ENCODE measurements at regions not wholly inside any gene's neighbourhood (a gene's known extent, or its start where the extent isn't known, plus 50 kb on each side); places are given as distances from the start of the nearest gene placed in this dataset.

- Mint-ChIP-seq H3K4me3 (no peak overlapping the region), H3K9me3 (no peaks in the 10 kb centered on the region), H3K27ac (no peak overlapping the region), H3K4me1 (peaks cover 45% of the 10 kb centered on the region), H3K27me3 (no peaks in the 10 kb centered on the region)
- DNase-seq, result no peak
- ATAC-seq, result no peak
These were observed 89.7 kb upstream of the TAB2 start for GRCh38 chr6:149227796-149228195.

GRCh38 chr6:149228311-149228955, 89.1 kb upstream of the TAB2 start:
- peaks cover 49% of the 10 kb centered on the region for H3K4me1 Mint-ChIP-seq
- no peak overlapping the region for H3K4me3 Mint-ChIP-seq
- no peak for DNase-seq
- no peaks in the 10 kb centered on the region for H3K27me3 Mint-ChIP-seq
- no peak for ATAC-seq
- no peaks in the 10 kb centered on the region for H3K9me3 Mint-ChIP-seq
- no peak overlapping the region for H3K27ac Mint-ChIP-seq

GRCh38 chr6:149229096-149229495, 88.4 kb upstream of the TAB2 start:
- DNase-seq (no peak), ATAC-seq (no peak)
- H3K27me3 Mint-ChIP-seq, result no peaks in the 10 kb centered on the region
- H3K9me3 Mint-ChIP-seq, result no peaks in the 10 kb centered on the region
- no peak overlapping the region for H3K4me3 Mint-ChIP-seq
- no peak overlapping the region for H3K27ac Mint-ChIP-seq
- peaks cover 49% of the 10 kb centered on the region for H3K4me1 Mint-ChIP-seq

GRCh38 chr6:149230712-149231460, 86.6 kb upstream of the TAB2 start:
- Mint-ChIP-seq H3K9me3 (no peaks in the 10 kb centered on the region), H3K27me3 (no peaks in the 10 kb centered on the region), H3K4me3 (no peak overlapping the region), H3K27ac (no peak overlapping the region), H3K4me1 (peaks cover 59% of the 10 kb centered on the region)
- DNase-seq (no peak), ATAC-seq (no peak)

GRCh38 chr6:149231778-149232177, 85.7 kb upstream of the TAB2 start:
- Mint-ChIP-seq H3K4me1 (peaks cover 52% of the 10 kb centered on the region), H3K27me3 (no peaks in the 10 kb centered on the region), H3K4me3 (peak overlapping the region in 1 of 2 donors; percentile 31), H3K27ac (peak overlapping the region in 1 of 2 donors; percentile 5), H3K9me3 (no peaks in the 10 kb centered on the region)
- no peak for DNase-seq
- ATAC-seq, result no peak

- no peaks in the 10 kb centered on the region for H3K27me3 Mint-ChIP-seq
- peaks cover 59% of the 10 kb centered on the region for H3K4me1 Mint-ChIP-seq
- peak overlapping the region; percentile 98 to 99 for H3K27ac Mint-ChIP-seq
- ATAC-seq, result peak; percentile 87
- peaks cover 6 to 11% of the 10 kb centered on the region in 2 donors for H3K9me3 Mint-ChIP-seq
- DNase-seq, result peak; percentile 47 to 72
- H3K4me3 Mint-ChIP-seq, result peak overlapping the region; percentile 58 to 73
These were observed 84.3 kb upstream of the TAB2 start for GRCh38 chr6:149233056-149233715.

GRCh38 chr6:149234051-149234962, 83.2 kb upstream of the TAB2 start:
- peak overlapping the region; percentile 58 to 73 for H3K4me3 Mint-ChIP-seq
- H3K27me3 Mint-ChIP-seq, result no peaks in the 10 kb centered on the region
- ATAC-seq (peak; percentile 74), DNase-seq (peak; percentile 47 to 65)
- H3K4me1 Mint-ChIP-seq, result peaks cover 59% of the 10 kb centered on the region
- H3K27ac Mint-ChIP-seq, result peak overlapping the region; percentile 98 to 99
- H3K9me3 Mint-ChIP-seq, result peaks cover 16 to 22% of the 10 kb centered on the region in 2 donors

GRCh38 chr6:149235130-149235561, 82.4 kb upstream of the TAB2 start:
- Mint-ChIP-seq H3K27me3 (no peaks in the 10 kb centered on the region), H3K9me3 (peaks cover 18 to 29% of the 10 kb centered on the region in 2 donors), H3K27ac (peak overlapping the region; percentile 84 to 98), H3K4me1 (peaks cover 59% of the 10 kb centered on the region), H3K4me3 (peak overlapping the region; percentile 58 to 73)
- DNase-seq (no peak), ATAC-seq (no peak)

GRCh38 chr6:149236589-149236988, 80.9 kb upstream of the TAB2 start:
- H3K4me1 Mint-ChIP-seq, result peaks cover 51% of the 10 kb centered on the region
- no peaks in the 10 kb centered on the region for H3K27me3 Mint-ChIP-seq
- no peak overlapping the region for H3K4me3 Mint-ChIP-seq
- ATAC-seq, result no peak
- no peak for DNase-seq
- H3K9me3 Mint-ChIP-seq, result peaks cover 25 to 41% of the 10 kb centered on the region in 2 donors
- H3K27ac Mint-ChIP-seq, result no peak overlapping the region

GRCh38 chr6:149237464-149237863, 80.0 kb upstream of the TAB2 start:
- no peaks in the 10 kb centered on the region for H3K27me3 Mint-ChIP-seq
- no peak overlapping the region for H3K27ac Mint-ChIP-seq
- DNase-seq (no peak), ATAC-seq (no peak)
- H3K4me3 Mint-ChIP-seq, result no peak overlapping the region
- H3K9me3 Mint-ChIP-seq, result peaks cover 30 to 48% of the 10 kb centered on the region in 2 donors
- H3K4me1 Mint-ChIP-seq, result peaks cover 42% of the 10 kb centered on the region

GRCh38 chr6:149239573-149240209, 77.8 kb upstream of the TAB2 start:
- no peak for ATAC-seq
- Mint-ChIP-seq H3K27ac (no peak overlapping the region), H3K9me3 (peaks cover 42 to 55% of the 10 kb centered on the region in 2 donors)

GRCh38 chr6:149242883-149243282, 74.6 kb upstream of the TAB2 start:
- H3K27me3 Mint-ChIP-seq, result no peaks in the 10 kb centered on the region
- H3K9me3 Mint-ChIP-seq, result peaks cover 38 to 47% of the 10 kb centered on the region in 2 donors
- no peak for DNase-seq
- no peak for ATAC-seq
- no peak overlapping the region for H3K4me3 Mint-ChIP-seq
- H3K27ac Mint-ChIP-seq, result no peak overlapping the region
- H3K4me1 Mint-ChIP-seq, result peaks cover 27% of the 10 kb centered on the region

More at GRCh38 chr6:149239573-149240209, 77.8 kb upstream of the TAB2 start:
- Mint-ChIP-seq H3K4me1 (peaks cover 31% of the 10 kb centered on the region), H3K27me3 (no peaks in the 10 kb centered on the region), H3K4me3 (no peak overlapping the region)
- DNase-seq, result no peak

GRCh38 chr6:149244105-149244504, 73.4 kb upstream of the TAB2 start:
- no peak overlapping the region for H3K4me3 Mint-ChIP-seq
- no peak for DNase-seq
- peaks cover 26 to 35% of the 10 kb centered on the region in 2 donors for H3K9me3 Mint-ChIP-seq
- no peak overlapping the region for H3K27ac Mint-ChIP-seq
- no peaks in the 10 kb centered on the region for H3K27me3 Mint-ChIP-seq
- ATAC-seq, result no peak
- peaks cover 35% of the 10 kb centered on the region for H3K4me1 Mint-ChIP-seq

GRCh38 chr6:149246691-149247384, 70.7 kb upstream of the TAB2 start:
- H3K4me3 Mint-ChIP-seq, result peak overlapping the region in 1 of 2 donors; percentile 44
- H3K4me1 Mint-ChIP-seq, result peaks cover 45% of the 10 kb centered on the region
- DNase-seq (no peak), ATAC-seq (peak; percentile 48)
- H3K9me3 Mint-ChIP-seq, result peaks cover 12 to 14% of the 10 kb centered on the region in 2 donors
- peak overlapping the region in 1 of 2 donors; percentile 64 for H3K27ac Mint-ChIP-seq
- H3K27me3 Mint-ChIP-seq, result no peaks in the 10 kb centered on the region

Data from stimulated activated naive CD8-positive, alpha-beta T cell treated with anti-CD3 and anti-CD28 coated beads, Interleukin-15, amount 100 ng/mL, for 72 hours (primary cell).